ENCODE measurements at regions not wholly inside any gene's neighbourhood (a gene's known extent, or its start where the extent isn't known, plus 50 kb on each side); places are given as distances from the start of the nearest gene placed in this dataset.
"Not testable (repeated sequence)": the region's sequence is repeated elsewhere in the genome, so short reads cannot be mapped to it uniquely, and the experiment has no call there.

DNA sequence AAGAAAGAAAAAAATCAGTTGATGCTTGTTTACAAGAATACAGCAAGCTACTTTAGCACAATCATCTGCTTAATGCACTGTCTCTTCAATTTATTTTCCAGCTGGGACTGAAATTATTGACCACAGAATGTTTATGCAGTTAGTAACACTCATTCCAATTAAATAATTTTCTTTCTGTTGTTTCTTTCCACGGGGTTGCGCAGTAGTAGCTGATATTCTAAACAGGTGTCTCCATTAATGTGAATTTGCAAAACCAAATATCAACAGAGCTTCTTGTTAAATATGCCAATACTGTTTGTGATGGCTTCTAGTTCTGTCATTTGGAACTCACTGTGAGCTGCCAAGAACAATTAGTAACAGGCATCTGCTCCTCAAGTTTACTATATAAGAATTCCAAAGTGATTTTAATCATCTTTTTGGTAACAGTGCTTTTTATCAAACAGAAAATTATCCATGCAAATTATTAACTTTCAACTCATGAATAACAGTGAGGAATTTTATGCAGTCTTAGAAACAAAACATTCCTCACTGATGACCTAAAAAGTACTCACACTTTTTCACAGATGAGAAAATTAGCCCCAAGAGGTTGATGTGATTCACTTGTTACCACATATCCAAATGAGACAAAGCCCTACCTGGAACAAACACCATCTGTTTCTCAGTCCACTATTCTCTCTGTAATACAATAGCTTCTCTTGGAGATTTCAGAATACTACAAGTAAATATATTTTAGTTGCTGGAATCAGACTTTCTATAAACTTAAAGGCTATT is 567.6 kb upstream of the RGMB start:
- peak; percentile 41 for DNase-seq (ENCODE audit: low read depth)

- DNase-seq (ENCODE audit: low read depth), result no peak
Observed at GRCh38 chr5:98206566-98206965, 566.9 kb upstream of the RGMB start.

DNA sequence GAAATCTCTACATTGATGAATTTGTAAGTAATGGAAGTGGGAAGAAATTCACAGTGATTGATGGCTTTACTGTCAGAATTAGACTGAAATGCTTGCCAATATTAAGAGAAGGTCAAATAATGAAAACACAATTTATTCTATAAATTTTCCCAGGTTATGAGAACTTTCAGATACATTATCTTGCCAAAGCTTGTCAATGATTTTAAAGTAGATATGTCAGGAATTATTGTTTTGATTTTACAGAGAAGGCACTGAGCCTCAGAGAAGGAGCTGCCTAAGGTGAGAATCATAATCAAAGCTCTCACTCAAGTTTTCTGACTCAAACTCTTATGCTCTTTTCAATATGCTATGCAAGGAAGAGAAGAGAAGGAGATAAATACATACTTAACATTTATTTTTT is 564.0 kb upstream of the RGMB start:
- DNase-seq (ENCODE audit: low read depth), result no peak

GRCh38 chr5:98214240-98215051 is 559.0 kb upstream of the RGMB start:
- DNase-seq (ENCODE audit: low read depth), result peak; percentile 53

DNA sequence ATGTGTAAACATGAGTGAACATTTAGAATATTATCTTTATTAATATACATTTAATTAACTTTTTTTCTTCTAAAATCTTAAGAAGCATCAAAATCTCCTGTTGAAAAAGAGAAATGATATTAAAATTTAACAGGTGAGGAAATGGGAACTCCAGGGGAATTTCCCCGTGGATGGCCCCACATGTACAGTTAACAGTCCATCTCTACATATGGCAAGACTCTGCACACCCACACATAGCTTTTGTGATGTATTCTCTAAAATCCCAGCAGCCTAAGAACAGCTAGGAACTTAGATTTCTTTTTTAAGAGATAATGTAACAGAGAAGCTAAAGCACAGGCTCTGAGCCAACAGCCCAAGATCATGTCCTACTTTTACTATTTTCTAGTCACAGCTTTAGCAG is 556.3 kb upstream of the RGMB start:
- DNase-seq (ENCODE audit: low read depth), result no peak

DNA sequence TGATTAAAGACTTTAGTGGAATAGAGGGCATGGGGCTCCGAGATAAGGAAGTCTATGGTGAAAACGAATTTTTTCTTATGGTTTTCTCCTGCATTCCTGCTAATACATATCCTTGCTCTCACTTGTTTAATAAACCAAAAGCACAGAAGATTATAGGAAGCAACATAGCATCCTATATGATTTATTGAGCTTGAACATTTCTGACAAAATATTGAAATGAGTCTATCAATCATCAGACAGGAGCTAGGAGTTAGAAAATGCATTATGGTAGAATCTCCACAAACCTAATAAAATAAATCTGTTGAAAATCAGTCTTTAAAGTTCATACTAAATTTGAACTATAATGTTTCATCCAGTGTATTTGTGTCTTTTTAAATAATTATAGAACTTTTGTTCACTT is 554.6 kb upstream of the RGMB start:
- no peak for DNase-seq (ENCODE audit: low read depth)

DNA sequence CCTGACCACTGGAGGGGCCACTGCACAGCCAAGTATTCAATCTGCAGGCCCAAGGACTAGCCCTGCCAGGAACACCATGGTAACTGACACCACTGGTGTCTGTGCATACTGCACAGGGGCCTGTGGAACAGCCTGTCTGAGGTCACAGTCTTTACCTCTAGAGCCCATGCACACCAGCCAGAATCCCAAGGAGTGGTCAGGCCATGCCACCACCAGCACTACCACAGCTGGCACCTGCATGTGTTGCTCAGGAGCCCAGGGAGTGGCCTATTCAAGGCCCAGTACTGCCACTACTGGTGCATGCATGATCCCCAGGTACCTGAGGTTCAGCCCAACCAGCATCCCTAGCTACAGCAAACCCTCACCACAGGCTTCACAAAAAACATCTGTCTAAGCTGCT is 546.0 kb upstream of the RGMB start:
- DNase-seq (ENCODE audit: low read depth), result no peak

GRCh38 chr5:98231089-98231488 is 542.4 kb upstream of the RGMB start:
- no peak for DNase-seq (ENCODE audit: low read depth)

DNA sequence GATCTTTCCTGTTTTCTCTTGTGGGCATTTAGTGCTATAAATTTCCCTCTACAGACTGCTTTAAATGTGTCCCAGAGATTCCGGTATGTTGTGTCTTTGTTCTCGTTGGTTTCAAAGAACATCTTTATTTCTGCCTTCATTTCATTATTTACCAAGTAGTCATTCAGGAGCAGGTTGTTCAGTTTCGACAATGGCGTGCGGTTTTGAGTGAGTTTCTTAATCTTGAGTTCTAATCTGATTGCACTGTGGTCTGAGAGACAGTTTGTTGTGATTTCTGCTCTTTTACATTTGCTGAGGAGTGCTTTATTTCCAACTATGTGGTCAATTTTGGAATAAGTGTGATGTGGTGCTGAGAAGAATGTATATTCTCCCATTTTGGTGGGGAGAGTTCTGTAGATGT is 535.7 kb upstream of the RGMB start:
- not testable (repeated sequence) for DNase-seq (ENCODE audit: low read depth)

DNA sequence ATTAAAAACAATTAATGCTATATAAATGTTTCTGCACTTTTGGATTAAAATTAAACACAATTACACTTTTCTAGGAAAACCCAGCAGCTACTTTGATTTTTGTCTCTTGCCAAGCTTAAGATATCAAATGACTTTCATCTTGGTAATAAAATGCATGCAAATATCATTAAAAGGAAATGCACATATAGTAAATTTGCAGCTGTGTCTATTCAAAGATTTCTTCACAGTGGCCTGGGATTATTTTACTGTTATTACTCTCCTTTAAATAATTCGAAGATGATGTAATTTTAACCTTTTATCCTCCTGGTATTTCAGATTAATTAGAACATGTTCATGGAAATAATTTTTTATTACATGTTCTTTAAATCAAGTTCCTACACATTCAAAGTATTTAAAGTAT is 529.5 kb upstream of the RGMB start:
- DNase-seq (ENCODE audit: low read depth), result no peak

GRCh38 chr5:98248949-98249348 is 524.5 kb upstream of the RGMB start:
- DNase-seq (ENCODE audit: low read depth), result peak; percentile 92

DNA sequence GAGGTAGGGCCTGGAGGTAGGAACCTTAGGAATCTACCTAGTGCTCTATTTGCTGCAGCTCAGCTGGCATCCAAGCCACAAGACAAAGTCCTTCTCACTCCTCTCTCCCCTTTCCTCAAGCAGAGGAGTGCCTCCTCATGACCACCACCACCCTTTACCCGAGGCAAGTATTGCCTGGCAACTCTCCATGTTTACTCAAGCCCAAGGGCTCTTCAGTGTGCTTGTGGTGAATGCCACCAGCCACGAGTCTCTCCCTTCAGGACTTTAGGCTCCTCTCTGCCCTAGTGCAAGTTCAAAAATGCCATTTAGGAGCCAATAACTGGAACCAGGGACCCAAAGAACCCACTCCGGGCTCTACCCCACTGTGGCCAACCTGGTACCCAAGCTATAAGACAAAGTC is 514.5 kb upstream of the RGMB start:
- no peak for DNase-seq (ENCODE audit: low read depth)

DNA sequence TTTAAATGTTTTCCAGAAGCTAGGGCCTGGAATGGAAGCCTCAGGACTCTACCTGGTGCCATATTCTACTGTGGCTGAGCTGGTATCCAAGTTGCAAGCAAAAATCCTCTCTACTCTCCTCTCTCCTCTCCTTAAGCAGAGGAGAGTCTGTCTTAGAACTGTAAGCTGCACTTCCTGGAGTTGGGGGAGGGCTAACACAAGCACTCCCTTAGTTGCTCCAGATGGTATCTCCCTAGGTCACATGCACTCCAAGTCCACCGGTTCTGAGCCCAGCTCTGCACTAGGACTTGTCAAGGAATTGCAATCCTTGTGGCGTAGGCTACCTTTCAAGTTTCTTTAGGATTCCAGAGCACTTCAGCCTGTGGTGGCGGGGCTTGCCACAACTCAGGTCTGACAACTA is 513.9 kb upstream of the RGMB start:
- no peak for DNase-seq (ENCODE audit: low read depth)

DNA sequence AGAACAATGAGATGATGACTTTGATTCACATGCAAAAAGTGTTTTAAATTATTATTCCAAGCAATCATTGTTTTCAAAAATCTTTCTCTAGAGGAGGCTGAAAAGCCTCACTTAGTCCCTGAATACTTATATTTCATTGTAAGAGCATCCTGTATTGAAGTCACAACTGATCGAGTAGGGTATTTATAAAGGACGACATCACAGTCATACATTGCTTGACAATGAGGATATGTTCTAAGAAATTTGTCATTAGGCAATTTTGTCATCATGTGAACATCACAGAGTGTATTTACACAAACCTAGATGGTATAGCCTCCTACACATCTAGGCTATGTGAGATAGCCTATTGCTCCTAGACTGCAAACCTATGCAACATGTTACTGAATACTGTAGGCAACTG is 510.4 kb upstream of the RGMB start:
- DNase-seq (ENCODE audit: low read depth), result no peak

DNA sequence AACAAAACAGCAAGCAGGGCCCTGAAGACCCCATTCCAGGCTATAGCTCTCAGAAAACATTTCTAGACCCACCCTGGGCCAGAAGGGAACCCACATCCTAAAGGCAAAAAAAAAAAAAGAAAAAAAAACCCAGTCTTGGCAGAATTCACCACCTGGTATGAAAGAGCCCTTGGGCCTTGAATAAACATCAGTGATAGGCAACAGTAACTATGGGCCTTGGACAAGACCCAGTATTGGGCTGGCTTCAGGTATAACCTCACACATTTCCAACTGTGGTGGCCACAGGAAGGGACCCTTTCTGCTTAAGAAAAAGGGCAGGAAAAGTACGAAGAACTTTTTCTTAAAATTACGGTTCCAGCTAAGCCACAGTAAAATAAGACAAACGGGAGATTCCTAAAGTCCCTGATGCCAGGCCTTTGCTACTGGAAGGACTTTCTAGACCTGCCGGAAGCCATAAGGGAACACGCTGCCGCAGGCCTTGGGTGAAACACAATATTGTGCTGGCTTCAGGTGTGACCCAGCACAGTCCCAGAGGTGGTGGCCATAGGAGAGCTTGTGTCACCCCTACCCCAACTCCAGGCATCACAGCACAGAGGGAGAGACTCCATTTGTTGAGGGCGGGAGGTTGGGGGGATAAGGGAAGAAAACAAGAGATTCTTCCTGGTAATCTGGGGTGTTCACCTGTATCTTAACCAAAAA is 505.2 kb upstream of the RGMB start:
- DNase-seq (ENCODE audit: low read depth), result no peak

DNA sequence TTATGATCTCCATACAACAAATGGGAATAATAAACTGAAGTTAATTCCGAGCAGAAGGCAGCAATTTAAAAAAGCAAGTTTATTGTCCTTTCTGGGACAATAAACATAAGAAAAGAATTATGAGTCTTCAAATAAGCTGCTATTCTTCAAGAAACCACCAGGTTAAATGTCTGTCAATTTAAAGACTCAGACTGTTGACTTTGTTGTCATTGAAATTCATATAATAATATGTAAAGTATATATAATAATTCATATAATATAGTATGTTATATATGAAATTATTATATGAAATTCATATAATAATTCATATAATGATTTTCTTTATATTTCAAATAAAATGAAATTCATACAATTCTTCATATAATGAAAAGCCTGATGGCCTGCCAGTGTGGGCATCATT is 497.5 kb upstream of the RGMB start:
- DNase-seq (ENCODE audit: low read depth), result no peak

DNA sequence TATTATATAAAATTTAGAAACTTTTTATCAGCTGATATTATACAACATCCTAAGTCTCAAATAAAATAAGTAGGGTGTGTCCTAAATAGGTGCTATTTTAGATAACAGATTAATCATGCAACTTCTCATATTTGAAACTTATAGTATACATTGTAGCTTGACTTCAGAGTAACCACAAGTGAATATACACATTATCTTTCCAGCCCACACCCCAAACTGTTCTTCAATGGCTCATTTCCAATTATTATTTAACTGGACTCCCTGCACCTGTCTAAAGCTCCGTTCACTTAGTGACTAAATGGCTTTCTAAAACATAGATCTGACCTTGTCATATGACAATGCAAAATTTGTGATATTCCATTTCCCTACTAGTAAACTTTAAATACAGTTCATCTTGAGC is 490.9 kb upstream of the RGMB start:
- no peak for DNase-seq (ENCODE audit: low read depth)

DNA sequence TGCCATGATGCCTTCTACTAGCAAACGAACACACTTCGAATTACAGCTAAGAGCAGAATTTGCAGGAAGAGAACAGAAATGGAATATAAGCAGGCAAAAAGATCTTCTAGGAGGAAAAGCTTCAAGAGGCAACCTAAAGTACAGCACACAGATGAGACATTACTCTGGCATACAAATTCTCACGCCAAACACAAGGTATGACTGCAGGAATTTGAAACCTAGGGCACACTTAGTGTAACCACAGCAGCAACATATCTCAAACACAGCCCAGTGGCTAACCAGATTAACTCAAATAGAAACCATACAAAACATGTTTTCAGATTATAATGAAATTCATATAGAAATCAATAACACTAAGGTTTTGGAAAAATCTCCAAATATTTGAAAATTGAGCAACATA is 481.0 kb upstream of the RGMB start:
- no peak for DNase-seq (ENCODE audit: low read depth)

DNA sequence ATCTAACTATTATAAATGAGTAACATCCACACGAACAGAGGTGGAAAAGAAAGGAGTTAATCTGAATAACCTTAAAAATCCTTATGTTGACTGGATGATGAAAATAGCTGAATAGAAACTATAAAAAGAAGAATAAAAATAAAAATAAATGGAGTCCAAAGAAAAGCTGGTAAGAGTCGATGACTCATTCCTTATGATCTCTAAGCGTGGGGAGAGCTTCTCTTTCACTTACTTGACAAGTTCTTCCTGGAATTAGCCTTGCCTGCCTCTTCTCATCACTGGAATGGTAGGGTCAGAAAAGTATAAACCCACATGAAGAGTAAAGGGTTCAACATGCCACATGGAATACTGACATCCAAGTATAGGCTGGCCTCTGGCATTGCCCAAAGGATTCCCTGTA is 477.0 kb upstream of the RGMB start:
- DNase-seq (ENCODE audit: low read depth), result no peak

DNA sequence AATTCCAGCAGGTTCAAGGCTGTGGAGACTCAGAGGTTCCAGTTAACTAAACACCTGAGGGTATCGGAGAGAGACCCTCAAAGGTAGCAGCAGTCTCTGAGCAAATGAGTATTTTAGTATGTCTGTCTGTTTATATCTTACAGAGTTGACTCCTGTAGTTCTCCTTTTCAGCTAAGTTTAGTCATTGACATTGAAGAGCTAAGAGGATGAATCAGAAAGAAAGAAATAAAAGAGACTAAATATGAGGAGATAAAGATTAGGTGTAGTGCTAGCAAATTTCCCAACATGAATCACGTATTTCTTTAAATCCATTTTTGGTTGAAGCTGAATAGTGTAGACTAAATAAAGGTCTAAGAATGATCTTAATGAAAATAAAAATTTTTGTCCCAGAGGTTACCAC is 474.0 kb upstream of the RGMB start:
- DNase-seq (ENCODE audit: low read depth), result no peak

GRCh38 chr5:98301547-98301946 is 471.9 kb upstream of the RGMB start:
- DNase-seq (ENCODE audit: low read depth), result no peak

DNA sequence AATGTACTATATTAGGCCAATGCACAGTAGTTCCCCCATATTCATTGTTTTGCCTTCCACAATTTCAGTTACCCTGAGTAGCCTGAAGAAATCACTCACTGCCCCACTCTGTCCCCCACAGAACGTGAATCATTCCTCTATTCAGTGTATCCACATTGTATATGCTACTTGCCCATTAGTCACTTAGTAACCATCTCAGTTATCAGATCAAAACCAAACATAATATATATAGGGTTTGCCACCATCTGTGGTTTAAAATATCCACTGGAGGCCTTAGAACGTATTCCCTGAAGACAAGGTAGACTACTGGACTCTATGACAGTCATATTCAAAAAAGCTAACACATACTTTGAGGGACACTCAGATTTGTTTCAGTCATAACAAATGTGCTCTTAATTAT is 465.7 kb upstream of the RGMB start:
- DNase-seq (ENCODE audit: low read depth), result peak; percentile 88

- DNase-seq (ENCODE audit: low read depth), result no peak
Observed at GRCh38 chr5:98308231-98308630, 465.2 kb upstream of the RGMB start.
